ENCODE measurements at regions not wholly inside any gene's neighbourhood (a gene's known extent, or its start where the extent isn't known, plus 50 kb on each side); places are given as distances from the start of the nearest gene placed in this dataset.

- TF ChIP-seq ZNF462 (CRISPR knock-in tag; IDR thresholded peaks at IDR 0.05) (no peak), POLR2AphosphoS5 (IDR thresholded peaks at IDR 0.05; ENCODE audit: low read depth) (no peak), NANOG (IDR thresholded peaks at IDR 0.05; ENCODE audit: borderline replicate concordance) (no peak), CREB1 (CRISPR knock-in tag; IDR thresholded peaks at IDR 0.05; ENCODE audit: low read depth) (no peak), STAT1 (IDR thresholded peaks at IDR 0.05; ENCODE audit: unreplicated experiment) (no peak), EZH2phosphoT487 (IDR thresholded peaks at IDR 0.05; ENCODE audit: unreplicated experiment) (no peak), ZNF331 (CRISPR knock-in tag; IDR thresholded peaks at IDR 0.05; ENCODE audit: low read depth) (no peak)
Observed at GRCh38 chr7:120180221-120180620, 92.8 kb upstream of the KCND2 start (continued).

GRCh38 chr7:120181499-120181898, 91.5 kb upstream of the KCND2 start:
- no peaks in the 10 kb centered on the region for H3K9me3 Mint-ChIP-seq
- no peaks in the 10 kb centered on the region for H3K27me3 Mint-ChIP-seq (ENCODE audit: insufficient read depth, low read depth, poor library complexity)
- Histone ChIP-seq H3K4me3 (no peak overlapping the region), H3K36me3 (ENCODE audit: insufficient read depth) (no peaks in the 10 kb centered on the region), H3K9me2 (ENCODE audit: insufficient read depth) (no peaks in the 10 kb centered on the region), H2AFZ (no peak overlapping the region), H3K27ac (ENCODE audit: low read depth) (no peak overlapping the region), H3K27me3 (ENCODE audit: insufficient read depth) (no peaks in the 10 kb centered on the region), H3K4me1 (ENCODE audit: insufficient read depth) (no peaks in the 10 kb centered on the region), H3F3A (replicated peaks; ENCODE audit: low read depth) (no peaks in the 10 kb centered on the region), H3K79me2 (replicated peaks; ENCODE audit: insufficient read depth) (no peaks in the 10 kb centered on the region), H4K20me1 (replicated peaks; ENCODE audit: insufficient read depth) (no peaks in the 10 kb centered on the region), H3K4me2 (no peak overlapping the region)
- TF ChIP-seq ZNF331 (CRISPR knock-in tag; IDR thresholded peaks at IDR 0.05; ENCODE audit: low read depth) (no peak), STAT1 (IDR thresholded peaks at IDR 0.05; ENCODE audit: unreplicated experiment) (no peak), ZNF462 (CRISPR knock-in tag; IDR thresholded peaks at IDR 0.05) (no peak)
- no peak overlapping the region for H3K27ac Mint-ChIP-seq
- no peak overlapping the region for H3K4me3 Mint-ChIP-seq
- no peaks in the 10 kb centered on the region for H3K36me3 Mint-ChIP-seq (ENCODE audit: low read depth)
- no peak for ATAC-seq
- no peaks in the 10 kb centered on the region for H3K4me1 Mint-ChIP-seq
- DNase-seq (ENCODE audit: low spot score), result no peak

All from GM23338 (cell line).